Hepatocyte (in vitro differentiated cells): ENCODE measurements at regions not wholly inside any gene's neighbourhood (a gene's known extent, or its start where the extent isn't known, plus 50 kb on each side); places are given as distances from the start of the nearest gene placed in this dataset.

ENCODE experiments used
- DNase-seq: peaks from one replicate; pipeline ENCODE4 v3.0.0-alpha.2; 2016; ENCODE audit warnings: low spot score
- H2AFZ ChIP-seq: fragments of 200-600 bp; sonication (generic); 2 replicates; pipeline ENCODE4 v1.6.0; 2016; ENCODE audit warnings: antibody characterized with exemption, mild to moderate bottlenecking
- H3K27ac ChIP-seq: fragments of 200-600 bp; sonication (generic); 2 replicates; pipeline ENCODE4 v1.5.1; 2016; ENCODE audit warnings: mild to moderate bottlenecking
- H3K27me3 ChIP-seq: fragments of 200-600 bp; sonication (generic); 2 replicates; pipeline ENCODE4 v1.6.1; 2016
- H3K36me3 ChIP-seq: fragments of 200-600 bp; sonication (generic); replicated peaks from 2 replicates; pipeline ENCODE4 v1.5.1; 2016; ENCODE audit warnings: low read depth; ENCODE audit not compliant: insufficient read depth
- H3K4me1 ChIP-seq: fragments of 200-600 bp; sonication (generic); 2 replicates; pipeline ENCODE4 v1.5.1; 2016; ENCODE audit warnings: mild to moderate bottlenecking, moderate library complexity; ENCODE audit not compliant: insufficient read depth
- H3K4me2 ChIP-seq: fragments of 200-600 bp; sonication (generic); 2 replicates; pipeline ENCODE4 v1.6.0; 2016
- H3K4me3 ChIP-seq: fragments of 200-600 bp; sonication (generic); 2 replicates; pipeline ENCODE4 v1.5.1; 2016; ENCODE audit warnings: mild to moderate bottlenecking
- H3K79me2 ChIP-seq: fragments of 200-600 bp; sonication (generic); 2 replicates; pipeline ENCODE4 v1.6.0; 2017; ENCODE audit warnings: mild to moderate bottlenecking
- H3K9me2 ChIP-seq: fragments of 200-600 bp; sonication (generic); replicated peaks from 2 replicates; pipeline ENCODE4 v1.6.0; 2017; ENCODE audit warnings: mild to moderate bottlenecking; ENCODE audit not compliant: insufficient read depth
- H3K9me3 ChIP-seq: fragments of 200-600 bp; sonication (generic); 2 replicates; pipeline ENCODE4 v1.5.1; 2016; ENCODE audit warnings: low read depth, mild to moderate bottlenecking
- H4K20me1 ChIP-seq: fragments of 200-600 bp; sonication (generic); 2 replicates; pipeline ENCODE4 v1.6.0; 2016; ENCODE audit warnings: mild to moderate bottlenecking; ENCODE audit not compliant: insufficient read depth, poor library complexity, severe bottlenecking
- EZH2 ChIP-seq: fragments of 200-600 bp; sonication (generic); IDR thresholded peaks from 2 replicates; pipeline ENCODE4 v1.6.1; 2016; ENCODE audit warnings: antibody characterized with exemption, mild to moderate bottlenecking, borderline replicate concordance
- EZH2phosphoT487 ChIP-seq: fragments of 200-600 bp; sonication (generic); IDR thresholded peaks from one replicate; pipeline ENCODE4 v1.6.1; 2018; ENCODE audit warnings: antibody characterized with exemption, mild to moderate bottlenecking, low read depth, moderate library complexity; ENCODE audit not compliant: unreplicated experiment, severe bottlenecking
- WGBS: methylation state at CpG from one replicate; pipeline ENCODE4 v1.1.6; 2016; ENCODE audit warnings: low lambda C conversion rate; ENCODE audit errors: missing lambda C conversion rate; 5-methylcytosine and 5-hydroxymethylcytosine counted together
- TF ChIP-seq, protein P1 (sequence below): fragments of 200-600 bp; sonication (generic); IDR thresholded peaks from 2 replicates; pipeline ENCODE4 v1.5.1; 2016; ENCODE audit warnings: antibody characterized with exemption, mild to moderate bottlenecking; ENCODE audit not compliant: poor library complexity

DNA sequence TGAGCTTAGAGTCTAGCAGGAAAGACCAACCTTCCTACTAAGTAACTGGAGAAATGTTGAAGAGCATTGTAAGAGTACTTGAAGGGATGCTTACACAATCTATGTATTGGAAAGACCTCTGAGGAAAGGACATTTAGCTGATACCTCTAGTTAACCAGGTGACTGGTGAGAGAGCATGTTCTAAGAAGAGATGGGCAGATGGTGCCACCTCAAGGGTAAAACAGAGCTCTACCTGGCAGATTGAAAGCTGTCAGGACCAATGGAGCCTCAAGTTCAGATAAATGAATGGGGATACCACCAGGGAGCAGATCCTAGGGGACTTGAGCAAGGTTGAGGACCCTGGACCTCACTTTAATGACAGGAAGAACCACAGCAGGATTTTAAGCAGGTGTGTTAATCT is 196.4 kb downstream of the QDPR start:
- DNase-seq, result no peak
- Histone ChIP-seq H3K27me3 (no peaks in the 10 kb centered on the region), H3K4me3 (no peak overlapping the region), H3K27ac (no peak overlapping the region), H3K9me2 (no peaks in the 10 kb centered on the region), H3K36me3 (no peaks in the 10 kb centered on the region), H3K9me3 (no peaks in the 10 kb centered on the region), H3K79me2 (no peaks in the 10 kb centered on the region), H4K20me1 (no peaks in the 10 kb centered on the region), H3K4me1 (no peaks in the 10 kb centered on the region), H2AFZ (no peak overlapping the region), H3K4me2 (no peak overlapping the region)
- no peak for TF ChIP-seq EZH2phosphoT487
- TF ChIP-seq, protein P1, sequence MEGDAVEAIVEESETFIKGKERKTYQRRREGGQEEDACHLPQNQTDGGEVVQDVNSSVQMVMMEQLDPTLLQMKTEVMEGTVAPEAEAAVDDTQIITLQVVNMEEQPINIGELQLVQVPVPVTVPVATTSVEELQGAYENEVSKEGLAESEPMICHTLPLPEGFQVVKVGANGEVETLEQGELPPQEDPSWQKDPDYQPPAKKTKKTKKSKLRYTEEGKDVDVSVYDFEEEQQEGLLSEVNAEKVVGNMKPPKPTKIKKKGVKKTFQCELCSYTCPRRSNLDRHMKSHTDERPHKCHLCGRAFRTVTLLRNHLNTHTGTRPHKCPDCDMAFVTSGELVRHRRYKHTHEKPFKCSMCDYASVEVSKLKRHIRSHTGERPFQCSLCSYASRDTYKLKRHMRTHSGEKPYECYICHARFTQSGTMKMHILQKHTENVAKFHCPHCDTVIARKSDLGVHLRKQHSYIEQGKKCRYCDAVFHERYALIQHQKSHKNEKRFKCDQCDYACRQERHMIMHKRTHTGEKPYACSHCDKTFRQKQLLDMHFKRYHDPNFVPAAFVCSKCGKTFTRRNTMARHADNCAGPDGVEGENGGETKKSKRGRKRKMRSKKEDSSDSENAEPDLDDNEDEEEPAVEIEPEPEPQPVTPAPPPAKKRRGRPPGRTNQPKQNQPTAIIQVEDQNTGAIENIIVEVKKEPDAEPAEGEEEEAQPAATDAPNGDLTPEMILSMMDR, result no peak
- no peak for TF ChIP-seq EZH2

- Histone ChIP-seq H3K36me3 (no peaks in the 10 kb centered on the region), H4K20me1 (no peaks in the 10 kb centered on the region), H3K9me2 (no peaks in the 10 kb centered on the region), H3K4me2 (no peak overlapping the region), H3K9me3 (no peaks in the 10 kb centered on the region), H3K4me3 (no peak overlapping the region), H3K27me3 (no peaks in the 10 kb centered on the region), H3K27ac (no peak overlapping the region), H3K4me1 (no peaks in the 10 kb centered on the region), H3K79me2 (no peaks in the 10 kb centered on the region), H2AFZ (no peak overlapping the region)
- 90% methylated on average over 2 of the region's 2 CpGs for WGBS
- no peak for DNase-seq
- TF ChIP-seq EZH2 (no peak), EZH2phosphoT487 (no peak)
- TF ChIP-seq, protein P1, result no peak
Measured at GRCh38 chr4:17313194-17313593, 198.7 kb downstream of the QDPR start.

GRCh38 chr4:17310269-17310652 is 201.6 kb downstream of the QDPR start:
- Histone ChIP-seq H3K27ac (no peak overlapping the region), H3K4me2 (no peak overlapping the region), H3K27me3 (no peaks in the 10 kb centered on the region), H3K79me2 (no peaks in the 10 kb centered on the region), H3K9me2 (no peaks in the 10 kb centered on the region), H3K36me3 (no peaks in the 10 kb centered on the region), H4K20me1 (no peaks in the 10 kb centered on the region), H3K9me3 (no peaks in the 10 kb centered on the region), H2AFZ (no peak overlapping the region), H3K4me3 (no peak overlapping the region), H3K4me1 (no peaks in the 10 kb centered on the region)
- TF ChIP-seq EZH2 (no peak), EZH2phosphoT487 (no peak)
- TF ChIP-seq, protein P1, result no peak
- DNase-seq, result no peak
- WGBS, result 67% methylated on average over 1 of the region's 1 CpG
